ENCODE measurements at regions not wholly inside any gene's neighbourhood (a gene's known extent, or its start where the extent isn't known, plus 50 kb on each side); places are given as distances from the start of the nearest gene placed in this dataset.

- H3K4me1 Mint-ChIP-seq (ENCODE audit: low read depth) = peaks cover 14% of the 10 kb centered on the region
- peaks cover 4 to 8% of the 10 kb centered on the region in 2 donors for H3K9me3 Mint-ChIP-seq
- no peak for DNase-seq
- no peak overlapping the region for H3K27ac Mint-ChIP-seq
- no peaks in the 10 kb centered on the region for H3K27me3 Mint-ChIP-seq (ENCODE audit: low read depth)
- no peak overlapping the region for H3K4me3 Mint-ChIP-seq
- peaks cover 4 to 8% of the 10 kb centered on the region in 2 donors for H3K36me3 Mint-ChIP-seq (ENCODE audit: insufficient read depth in 2 of 2)
- ATAC-seq (replicated peaks in 1 of 2) = no peak
Measured at GRCh38 chr2:62284471-62284870, 88.6 kb downstream of the B3GNT2 start.

GRCh38 chr2:62283147-62283546 lies 87.2 kb downstream of the B3GNT2 start:
- Mint-ChIP-seq H3K4me1 (ENCODE audit: low read depth) (peaks cover 10% of the 10 kb centered on the region), H3K9me3 (peaks cover 8 to 13% of the 10 kb centered on the region in 2 donors), H3K27ac (no peak overlapping the region), H3K27me3 (ENCODE audit: low read depth) (no peaks in the 10 kb centered on the region), H3K36me3 (ENCODE audit: insufficient read depth in 2 of 2) (peaks cover 12 to 18% of the 10 kb centered on the region in 2 donors), H3K4me3 (no peak overlapping the region)
- no peak for DNase-seq
- no peak for ATAC-seq (replicated peaks in 1 of 2)

DNA sequence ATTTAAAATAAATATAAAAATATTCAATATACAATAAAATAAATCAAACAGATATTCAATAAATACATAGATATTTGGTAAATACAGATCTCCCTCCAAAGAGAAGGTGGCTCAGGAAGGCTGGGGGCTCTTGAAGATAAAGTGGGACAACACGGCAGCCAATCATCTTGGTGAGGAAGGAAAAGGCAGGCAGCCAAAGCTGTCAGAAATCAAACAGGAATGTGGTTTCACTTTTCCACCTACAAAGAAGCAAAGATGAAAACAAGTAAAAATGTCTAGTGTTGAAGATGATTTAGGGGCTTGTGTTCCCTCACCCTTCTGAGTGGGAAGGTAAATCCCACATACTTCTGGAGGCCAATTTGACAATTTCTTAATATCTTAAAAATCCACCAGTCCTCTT lies 85.7 kb downstream of the B3GNT2 start:
- no peak overlapping the region for H3K27ac Mint-ChIP-seq
- no peaks in the 10 kb centered on the region for H3K27me3 Mint-ChIP-seq (ENCODE audit: low read depth)
- no peak for DNase-seq
- no peak for ATAC-seq (replicated peaks in 1 of 2)
- peaks cover 19 to 30% of the 10 kb centered on the region in 2 donors for H3K36me3 Mint-ChIP-seq (ENCODE audit: insufficient read depth in 2 of 2)
- H3K4me1 Mint-ChIP-seq (ENCODE audit: low read depth) = no peaks in the 10 kb centered on the region
- peaks cover 14 to 18% of the 10 kb centered on the region in 2 donors for H3K9me3 Mint-ChIP-seq
- H3K4me3 Mint-ChIP-seq = no peak overlapping the region

DNA sequence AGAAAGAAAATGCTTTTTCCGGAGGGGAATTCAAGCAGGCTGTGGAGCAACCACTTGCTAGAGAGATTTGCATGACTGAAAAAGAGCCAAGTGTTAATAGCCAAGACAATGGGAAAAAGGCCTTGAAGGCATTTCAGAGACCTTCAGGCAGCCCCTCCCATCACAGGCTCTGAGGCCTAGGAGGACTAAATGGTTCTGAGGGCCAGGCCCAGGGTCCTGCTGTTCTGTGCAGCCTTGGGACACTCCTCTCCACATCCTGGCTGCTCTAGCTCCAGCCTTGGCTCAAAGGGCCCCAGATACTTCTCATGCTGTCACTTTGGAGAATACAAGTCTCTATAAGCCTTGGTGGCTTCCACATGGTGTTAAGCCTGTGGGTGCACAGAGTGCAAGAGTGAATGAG lies 81.8 kb downstream of the B3GNT2 start:
- DNase-seq = no peak

More for the DNA sequence above, 81.8 kb downstream of the B3GNT2 start:
- H3K4me3 Mint-ChIP-seq = no peak overlapping the region
- no peaks in the 10 kb centered on the region for H3K4me1 Mint-ChIP-seq (ENCODE audit: low read depth)
- H3K9me3 Mint-ChIP-seq = peaks cover 9 to 14% of the 10 kb centered on the region in 2 donors
- H3K36me3 Mint-ChIP-seq (ENCODE audit: insufficient read depth in 2 of 2) = peaks cover 15 to 29% of the 10 kb centered on the region in 2 donors
- H3K27ac Mint-ChIP-seq = no peak overlapping the region
- no peak for ATAC-seq (replicated peaks in 1 of 2)
- H3K27me3 Mint-ChIP-seq (ENCODE audit: low read depth) = no peaks in the 10 kb centered on the region

Measured in activated T-cell treated with anti-CD3 and anti-CD28 coated beads, Interleukin-2, amount 50 U/mL, for 72 hours (primary cell).